GM21528 (cell line): ENCODE measurements at regions not wholly inside any gene's neighbourhood (a gene's known extent, or its start where the extent isn't known, plus 50 kb on each side); places are given as distances from the start of the nearest gene placed in this dataset.

Experiments
- ATAC-seq: cut with Tn5 transposase; IDR thresholded peaks from one replicate; pipeline ENCODE4 v1.9.1; 2021; ENCODE audit warnings: mild to moderate bottlenecking, moderate library complexity; ENCODE audit not compliant: unreplicated experiment, low FRiP score

GRCh38 chr11:122189229-122189628, 73.2 kb upstream of the BLID start:
- ATAC-seq = no peak

GRCh38 chr11:122187373-122188165, 71.6 kb upstream of the BLID start:
- no peak for ATAC-seq

- no peak for ATAC-seq
Observed at GRCh38 chr11:122186439-122187080, 70.5 kb upstream of the BLID start.

- ATAC-seq = no peak
Observed at GRCh38 chr11:122183933-122184332, 67.9 kb upstream of the BLID start.

GRCh38 chr11:122181893-122182292, 65.9 kb upstream of the BLID start:
- no peak for ATAC-seq

GRCh38 chr11:122181372-122181771, 65.4 kb upstream of the BLID start:
- ATAC-seq = no peak

- no peak for ATAC-seq
Observed at GRCh38 chr11:122179961-122180834, 64.2 kb upstream of the BLID start.

- ATAC-seq = no peak
Observed at GRCh38 chr11:122178795-122179194, 62.8 kb upstream of the BLID start.

GRCh38 chr11:122177238-122177637, 61.2 kb upstream of the BLID start:
- ATAC-seq = no peak

- ATAC-seq = no peak
Observed at GRCh38 chr11:122176651-122177050, 60.6 kb upstream of the BLID start.

- no peak for ATAC-seq
Observed at GRCh38 chr11:122175306-122175705, 59.3 kb upstream of the BLID start.

- ATAC-seq = no peak
Observed at GRCh38 chr11:122173587-122173986, 57.6 kb upstream of the BLID start.

GRCh38 chr11:122173074-122173450, 57.0 kb upstream of the BLID start:
- no peak for ATAC-seq

- no peak for ATAC-seq
Observed at GRCh38 chr11:122172352-122173073, 56.5 kb upstream of the BLID start.

GRCh38 chr11:122170815-122171475, 54.9 kb upstream of the BLID start:
- ATAC-seq = no peak

GRCh38 chr11:122168218-122168617, 52.2 kb upstream of the BLID start:
- no peak for ATAC-seq

GRCh38 chr11:122167100-122167499, 51.1 kb upstream of the BLID start:
- no peak for ATAC-seq

- ATAC-seq = no peak
Observed at GRCh38 chr11:122165607-122166371, 49.8 kb upstream of the BLID start.
